Ureter (tissue), 1 donor: ENCODE measurements at regions not wholly inside any gene's neighbourhood (a gene's known extent, or its start where the extent isn't known, plus 50 kb on each side); places are given as distances from the start of the nearest gene placed in this dataset.
"Not testable (repeated sequence)": the region's sequence is repeated elsewhere in the genome, so short reads cannot be mapped to it uniquely, and the experiment has no call there.

Experiments used
- DNase-seq: peaks from one replicate; pipeline ENCODE4 v3.0.0-alpha.2; 2020; ENCODE audit warnings: low spot score
- donor health status: DM: yes; HTN: yes; CAD: no.

DNA sequence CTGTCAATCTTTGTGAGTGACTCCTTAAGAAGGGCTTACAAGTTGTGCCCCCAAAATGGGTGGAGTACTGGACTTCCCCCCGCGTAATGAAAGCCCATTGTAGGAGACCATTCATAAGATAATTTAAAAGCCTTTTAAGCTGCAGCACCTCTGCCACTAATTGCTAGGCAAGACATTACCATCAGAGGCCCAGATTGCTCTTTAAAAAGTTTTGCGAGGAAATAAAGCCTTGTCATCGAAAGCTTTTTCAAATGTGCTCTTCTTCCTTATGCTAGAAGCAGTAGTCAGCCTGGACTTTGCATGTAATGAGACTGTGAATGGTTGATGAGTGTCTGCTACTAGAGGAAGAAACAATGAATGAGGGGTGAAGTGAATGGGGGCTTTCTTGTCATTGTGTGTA, 345.3 kb upstream of the CDH2 start:
- DNase-seq, result no peak

DNA sequence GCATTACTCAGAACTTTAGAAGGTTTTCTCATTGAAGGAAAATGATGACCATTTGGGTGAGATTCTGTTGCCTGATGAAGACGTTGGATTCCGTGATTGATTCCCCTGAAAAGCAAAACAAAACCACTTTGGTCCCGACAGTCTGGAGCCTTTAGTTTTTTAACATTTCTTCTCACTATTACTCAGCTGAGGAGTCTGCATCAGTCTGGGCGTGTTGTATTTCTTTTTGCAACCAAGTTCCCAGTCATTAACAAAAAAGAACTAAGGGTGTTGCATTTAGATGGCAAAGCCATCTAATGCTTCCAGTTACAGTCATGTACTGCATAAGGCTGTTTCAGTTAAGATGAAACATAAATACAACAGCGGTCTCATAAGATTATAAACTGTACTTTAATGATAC, 343.1 kb upstream of the CDH2 start:
- DNase-seq, result no peak

DNA sequence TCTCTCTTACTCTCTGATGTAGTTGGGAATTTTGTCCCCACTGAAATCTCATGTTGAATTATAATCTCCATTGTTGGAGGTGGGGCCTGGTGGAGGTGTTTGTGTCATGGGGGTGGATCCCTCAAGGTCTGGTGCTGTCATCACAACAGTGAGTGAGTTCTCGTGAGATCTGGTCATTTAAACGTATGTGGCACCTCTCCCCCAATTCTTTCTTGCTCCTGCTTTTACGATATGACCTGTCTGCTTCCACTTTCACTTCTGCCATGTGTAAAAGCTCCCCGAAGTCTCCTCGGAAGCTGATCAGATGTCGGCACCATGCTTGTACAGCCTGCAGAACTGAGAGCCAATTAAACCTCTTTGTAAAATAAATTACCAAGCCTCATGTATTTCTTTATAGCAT, 337.8 kb upstream of the CDH2 start:
- DNase-seq, result no peak

DNA sequence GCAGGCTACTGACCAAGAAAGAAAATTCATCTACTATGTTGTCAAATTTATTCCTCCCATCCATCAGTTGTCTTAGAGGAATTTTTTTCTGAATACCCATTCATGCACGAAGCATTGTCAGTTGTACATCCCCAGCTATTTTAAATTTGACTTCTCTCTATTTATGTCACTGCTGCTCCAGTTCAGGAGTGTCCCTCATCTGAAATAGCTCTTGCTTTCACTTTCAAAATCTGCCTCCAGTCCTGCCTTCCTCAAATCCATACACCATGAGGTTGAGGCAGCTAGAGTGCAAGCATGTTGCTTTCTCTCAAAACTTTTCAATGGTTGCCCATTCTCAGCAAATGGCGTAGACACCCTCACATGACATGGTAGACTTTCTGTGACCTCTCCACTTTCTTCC, 335.4 kb upstream of the CDH2 start:
- no peak for DNase-seq

DNA sequence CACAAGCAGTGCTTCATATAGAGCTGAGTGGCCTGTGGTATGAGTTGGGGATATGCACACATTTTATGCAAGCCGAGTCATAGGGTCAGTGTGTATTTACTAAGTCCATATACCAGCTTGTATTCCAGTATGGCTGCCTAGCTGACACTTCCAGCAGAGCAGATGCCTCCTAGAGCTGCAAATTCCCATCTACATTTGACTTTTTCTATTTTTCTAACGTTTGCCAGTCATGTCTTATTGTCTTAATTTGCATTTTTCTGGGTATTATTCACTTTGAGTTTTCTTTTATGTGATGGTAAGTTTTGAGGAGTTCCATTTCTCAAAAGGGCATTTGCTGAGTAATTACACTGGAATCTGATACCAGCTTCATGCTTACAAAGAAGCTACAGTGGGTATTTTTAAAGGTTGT, 334.5 kb upstream of the CDH2 start:
- no peak for DNase-seq

DNA sequence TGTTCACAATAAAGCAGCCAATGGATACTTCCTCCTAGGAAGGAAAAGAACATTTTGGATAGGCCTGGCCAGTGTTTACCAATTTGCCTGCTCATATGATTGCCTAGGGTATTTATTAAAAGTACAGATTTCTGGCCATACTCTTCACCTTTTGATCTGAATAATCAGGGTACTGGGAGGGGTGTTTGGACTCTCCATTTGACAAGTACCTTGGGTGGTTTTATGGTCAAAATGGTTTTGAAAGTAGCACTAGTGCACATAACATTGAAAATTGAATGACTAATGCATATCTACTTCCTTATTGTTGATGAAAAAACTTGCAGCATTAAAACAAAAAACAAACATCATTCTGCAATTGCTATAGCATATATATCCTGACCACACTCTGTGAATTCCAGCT, 333.3 kb upstream of the CDH2 start:
- no peak for DNase-seq

DNA sequence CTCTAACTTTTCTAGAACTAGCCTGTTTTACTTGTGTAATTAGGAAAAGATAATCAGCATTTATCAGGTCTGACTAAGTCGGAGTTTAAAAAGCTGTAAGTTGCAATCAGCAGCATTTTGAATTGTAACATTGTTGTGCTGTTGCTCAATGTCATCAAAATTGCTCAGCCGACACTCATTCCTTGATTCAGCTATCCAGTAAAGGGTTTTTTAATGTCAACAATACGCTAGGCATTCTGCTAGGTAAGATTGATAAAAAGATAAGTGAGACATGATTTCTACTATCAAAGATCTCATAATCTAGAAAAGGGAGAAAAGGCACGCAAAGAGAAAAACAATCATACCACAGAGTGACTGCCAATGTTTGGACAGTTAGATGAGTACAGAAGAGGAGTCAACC, 327.1 kb upstream of the CDH2 start:
- no peak for DNase-seq

DNA sequence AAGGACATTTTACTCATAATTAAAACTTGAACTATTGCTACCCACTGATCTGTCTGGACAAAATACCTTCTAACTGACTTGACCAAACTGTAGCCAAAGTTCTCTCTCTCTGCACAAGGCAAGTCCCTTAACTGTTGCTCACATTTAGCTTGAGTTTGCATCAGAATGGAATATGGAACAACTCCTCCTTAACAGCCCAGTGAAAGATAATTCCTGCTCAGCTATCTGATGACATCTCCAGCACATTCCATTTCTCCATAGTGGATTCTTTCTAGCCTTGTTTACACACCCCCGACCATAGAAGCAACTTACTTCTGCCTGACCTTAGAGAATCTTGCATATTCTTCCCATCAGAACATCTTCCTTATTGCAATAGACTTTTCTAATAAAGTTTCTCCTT, 317.2 kb upstream of the CDH2 start:
- no peak for DNase-seq

DNA sequence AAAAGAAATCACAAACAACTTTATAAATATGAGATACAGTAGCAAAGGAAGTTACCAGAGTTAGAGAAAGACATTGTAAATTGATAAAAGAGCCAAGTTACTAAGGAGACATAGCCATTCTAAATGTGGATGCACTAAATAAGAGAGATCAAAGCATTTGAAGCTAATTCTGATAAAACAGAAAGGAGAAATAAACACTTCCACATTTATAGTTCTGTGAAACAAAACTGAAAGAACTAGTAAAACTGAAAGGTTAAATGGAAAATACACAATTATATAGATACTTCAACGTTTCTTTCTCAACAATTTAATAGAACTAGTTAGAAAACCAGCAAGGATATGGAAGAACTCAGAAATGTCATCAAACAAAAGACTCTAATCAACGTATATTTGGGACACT, 309.0 kb upstream of the CDH2 start:
- no peak for DNase-seq

DNA sequence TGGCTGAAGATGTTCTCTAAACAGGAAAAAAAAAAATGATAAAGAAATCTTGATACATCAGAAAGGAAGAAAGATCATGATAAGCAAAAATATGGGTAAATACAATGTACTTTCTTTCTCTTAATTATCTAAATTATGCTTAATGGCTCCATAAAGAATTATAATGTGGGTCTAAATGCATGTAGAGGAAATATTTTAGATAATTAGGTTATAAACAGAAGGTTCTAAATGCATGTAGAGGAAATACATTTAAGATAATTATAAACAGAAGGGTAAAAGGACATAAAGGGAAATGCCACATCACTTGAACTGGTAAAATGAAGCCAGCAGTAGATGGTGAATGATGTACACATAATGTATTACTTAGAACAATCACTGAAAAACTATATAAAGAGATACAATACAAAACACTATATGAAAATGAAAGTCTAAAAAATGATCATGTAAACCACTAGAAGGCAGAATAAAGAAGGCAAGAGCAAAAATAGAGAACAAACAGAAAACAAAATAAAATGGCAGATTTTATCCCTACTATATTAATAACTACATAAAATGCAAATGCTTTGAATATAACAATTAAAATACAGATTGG, 308.4 kb upstream of the CDH2 start:
- no peak for DNase-seq

DNA sequence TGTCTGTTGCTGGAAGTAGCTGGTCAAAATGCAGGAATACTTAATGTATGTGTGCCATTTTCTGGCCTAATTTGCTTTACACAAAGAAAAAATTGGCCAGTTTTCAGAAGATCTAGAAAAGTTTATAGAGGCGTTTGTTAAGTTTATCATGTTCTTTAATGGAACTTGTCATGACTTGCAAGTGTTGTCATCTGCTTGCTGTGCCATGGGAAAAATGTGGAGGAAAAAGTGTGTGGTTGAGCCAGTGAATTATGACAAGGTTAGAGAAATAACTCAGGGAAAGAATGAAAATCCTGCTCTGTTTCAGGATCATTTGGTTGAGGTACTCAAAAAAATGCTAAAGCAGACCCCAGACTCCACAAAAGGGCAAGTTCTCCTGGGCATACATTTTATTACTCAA, 301.6 kb upstream of the CDH2 start:
- DNase-seq, result no peak

DNA sequence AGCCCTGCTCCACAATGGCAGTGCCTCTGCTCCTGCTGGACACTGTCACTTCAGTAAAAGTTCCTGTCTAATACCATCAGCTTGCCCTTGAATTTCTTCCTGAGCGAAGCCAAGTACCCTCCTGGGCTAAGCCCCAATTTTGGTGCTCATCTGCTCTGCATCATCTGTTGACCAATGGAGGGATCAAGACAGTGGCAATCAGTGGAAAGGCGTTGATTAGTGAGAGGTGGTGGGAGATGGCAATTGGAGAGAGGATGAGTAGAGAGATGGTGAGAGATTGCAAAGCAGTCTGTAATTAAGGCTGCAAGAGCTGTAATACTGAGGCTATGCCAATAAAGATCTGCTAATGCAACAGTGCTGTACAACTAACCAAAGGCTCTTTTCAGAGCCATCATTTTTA, 299.4 kb upstream of the CDH2 start:
- no peak for DNase-seq

DNA sequence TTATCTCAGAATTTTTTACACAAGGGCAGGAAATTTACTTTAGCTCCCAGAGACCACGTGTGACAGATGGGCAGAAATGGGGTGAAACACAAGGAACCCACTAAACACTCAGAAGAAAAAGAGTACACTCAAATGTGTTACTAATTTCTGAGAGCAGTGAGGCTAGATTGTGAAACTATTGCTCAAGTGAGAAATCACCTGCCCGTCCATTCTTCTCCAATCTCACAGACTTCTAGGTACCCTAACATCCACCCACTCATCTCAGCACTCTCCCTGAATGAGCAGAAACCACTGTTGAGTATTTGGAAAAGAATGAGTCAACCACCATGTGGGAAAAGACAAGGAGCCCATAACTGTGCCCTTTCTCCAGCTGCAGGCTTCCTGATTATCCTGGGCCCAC, 293.0 kb upstream of the CDH2 start:
- DNase-seq, result no peak

DNA sequence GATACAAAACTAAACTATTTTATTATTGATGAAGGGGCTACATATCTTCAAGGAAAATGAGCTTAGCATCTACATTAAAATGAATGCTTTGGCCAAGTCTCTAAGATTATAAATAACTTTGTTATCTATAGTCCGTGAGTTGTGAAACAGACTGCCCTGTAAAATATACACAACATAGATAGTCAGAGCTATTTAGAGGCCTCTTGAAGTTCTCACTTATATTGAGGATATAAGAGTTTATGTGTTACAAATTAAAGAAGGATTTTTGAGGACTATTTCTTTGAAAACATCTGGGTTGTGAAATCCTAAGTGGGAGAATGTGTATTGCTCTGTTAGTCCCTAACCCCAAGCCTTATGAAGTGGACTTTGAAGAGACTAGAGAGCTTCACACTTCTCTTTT, 292.0 kb upstream of the CDH2 start:
- no peak for DNase-seq

DNA sequence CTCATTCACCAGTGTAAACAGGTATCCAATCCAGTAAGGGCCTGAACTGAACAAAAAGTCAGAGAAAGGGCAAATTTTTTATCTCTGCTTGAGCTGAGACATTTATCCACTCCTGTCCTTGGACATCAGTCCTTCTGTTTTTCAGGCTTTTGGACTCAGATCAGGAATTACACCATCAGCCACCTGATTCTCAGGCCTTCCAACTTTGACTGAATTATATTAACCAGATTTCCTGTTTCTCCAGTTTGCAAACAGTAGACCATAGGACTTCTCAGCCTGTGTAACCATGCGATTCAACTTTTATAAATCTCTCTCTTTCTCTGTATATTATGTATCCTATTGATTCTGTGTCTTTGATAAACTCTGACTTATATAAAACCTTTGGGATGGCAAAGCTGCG, 289.3 kb upstream of the CDH2 start:
- no peak for DNase-seq

DNA sequence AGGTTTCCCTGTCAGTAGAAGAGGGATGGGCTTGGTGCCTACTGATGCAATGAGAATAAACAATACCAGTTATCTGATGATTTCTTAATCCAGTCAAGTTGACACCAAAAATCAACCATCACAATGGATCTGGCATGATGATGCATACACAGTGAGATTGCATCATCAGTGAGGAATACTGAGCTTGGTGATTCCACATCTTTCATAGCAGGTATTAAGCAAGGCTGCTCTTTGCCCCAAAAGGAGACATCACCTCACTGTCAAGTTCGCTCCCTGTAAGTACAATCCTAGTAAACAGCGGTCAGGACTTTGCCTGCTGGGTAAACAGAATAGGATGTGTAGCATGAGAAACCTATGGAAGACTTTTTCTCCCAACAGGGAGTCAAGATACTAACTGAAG, 282.7 kb upstream of the CDH2 start:
- DNase-seq, result no peak

DNA sequence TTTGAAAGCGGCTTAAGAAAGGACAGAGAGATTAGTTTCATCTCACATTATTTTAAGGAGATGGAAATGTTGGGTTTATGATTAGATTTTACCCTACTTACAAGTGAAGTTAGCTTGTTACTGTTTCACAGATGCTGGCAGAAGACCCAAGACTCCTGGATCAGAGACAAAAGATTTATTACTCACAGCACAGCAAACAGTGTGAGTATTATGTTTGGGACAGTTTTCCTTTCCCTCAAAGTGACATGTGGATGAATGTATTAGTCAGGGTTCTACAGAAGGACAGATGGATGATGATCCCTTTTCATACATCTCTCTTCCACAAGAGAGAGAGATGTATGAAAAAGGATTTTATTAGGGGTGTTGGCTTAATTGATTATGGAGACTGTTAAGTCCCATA, 281.8 kb upstream of the CDH2 start:
- DNase-seq, result no peak

DNA sequence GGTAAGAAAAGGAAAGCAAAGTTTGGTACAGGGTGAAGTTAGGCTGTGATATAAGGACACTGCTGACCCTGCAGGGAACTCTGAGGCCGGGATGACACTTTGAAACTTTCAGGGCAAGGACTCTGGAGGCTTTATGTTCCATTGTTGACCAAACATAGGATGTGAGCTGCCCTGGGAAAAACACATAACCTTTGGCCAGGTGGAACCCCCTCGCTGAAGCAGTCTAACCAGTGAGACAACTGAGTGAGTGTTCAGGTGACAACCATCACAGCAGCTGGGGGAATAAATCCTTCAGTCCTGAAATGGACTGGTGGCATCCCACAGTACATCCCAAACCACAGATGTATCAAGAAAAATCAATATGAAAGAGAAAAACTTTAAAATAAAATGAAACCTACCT, 280.9 kb upstream of the CDH2 start:
- no peak for DNase-seq

DNA sequence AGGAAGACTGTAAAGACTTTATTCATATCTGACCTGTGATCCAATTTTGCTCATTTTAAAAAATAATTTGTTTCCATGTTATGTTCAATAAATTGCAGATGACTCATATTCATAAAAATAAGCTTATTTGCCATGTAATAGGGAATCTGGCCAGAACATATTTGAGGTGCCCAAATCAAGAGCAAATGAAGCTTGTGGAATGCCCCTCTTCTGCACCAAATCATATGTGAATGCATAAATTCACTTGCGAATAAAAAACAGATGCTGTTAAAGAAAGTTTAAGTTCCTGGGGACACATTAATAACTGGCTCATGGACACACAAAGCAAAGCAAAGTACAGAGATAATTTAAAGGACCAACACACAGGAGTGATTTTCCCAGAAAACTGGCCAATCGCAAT, 279.0 kb upstream of the CDH2 start:
- no peak for DNase-seq

DNA sequence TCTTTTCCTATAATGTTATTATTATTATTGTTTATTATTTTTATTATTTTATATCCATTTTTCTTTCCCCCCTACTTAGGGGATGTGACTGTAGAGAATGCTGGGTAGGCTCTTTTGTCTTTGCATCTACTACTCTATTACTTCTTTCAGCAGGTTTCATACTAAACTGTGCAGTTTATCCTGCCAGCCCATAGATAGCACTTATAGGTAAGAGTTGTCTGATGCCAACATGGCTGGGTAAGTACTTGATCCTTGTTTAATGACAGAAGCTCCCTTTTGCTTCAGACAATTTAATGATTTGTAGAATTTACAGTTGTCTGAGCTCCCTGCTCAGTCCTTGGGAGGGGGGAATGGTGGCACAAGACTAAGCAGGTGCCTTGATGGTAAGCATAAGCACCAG, 262.9 kb upstream of the CDH2 start:
- no peak for DNase-seq

DNA sequence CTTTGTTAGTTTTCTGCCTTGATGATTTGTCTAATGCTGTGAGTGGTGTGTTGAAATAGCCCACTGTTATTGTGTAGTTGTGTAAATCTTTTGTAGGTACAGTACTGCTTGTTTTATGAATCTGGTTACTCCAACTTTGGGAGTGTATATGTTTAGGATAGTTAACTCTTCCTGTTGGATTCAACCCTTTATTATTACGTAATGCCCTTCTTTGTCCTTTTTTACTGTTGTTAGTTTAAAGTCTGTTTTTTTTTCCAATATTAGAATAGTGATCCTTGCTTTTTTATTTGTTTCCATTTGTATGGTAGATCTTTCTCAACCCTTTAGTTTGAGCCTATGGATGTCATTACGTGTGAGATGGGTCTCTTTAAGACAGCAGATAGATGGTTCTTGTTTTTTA, 261.5 kb upstream of the CDH2 start:
- DNase-seq, result no peak

DNA sequence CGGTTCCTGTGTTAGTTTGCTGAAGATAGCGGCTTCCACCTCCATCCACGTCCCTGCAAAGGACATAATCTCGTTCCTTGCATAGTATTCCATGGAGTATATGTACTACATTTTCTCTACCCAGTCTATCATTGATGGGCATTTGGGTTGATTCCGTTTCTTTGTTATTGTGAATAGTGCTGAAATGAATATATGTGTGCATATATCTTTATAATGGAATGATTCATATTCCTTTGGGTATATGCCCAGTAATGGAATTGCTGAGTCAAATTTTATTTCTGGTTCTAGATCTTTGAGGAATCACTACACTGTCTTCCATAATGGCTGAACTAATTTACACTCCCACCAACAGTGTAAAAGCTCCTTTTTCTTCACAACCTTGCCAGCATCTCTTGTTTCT, 255.4 kb upstream of the CDH2 start:
- DNase-seq, result no peak

DNA sequence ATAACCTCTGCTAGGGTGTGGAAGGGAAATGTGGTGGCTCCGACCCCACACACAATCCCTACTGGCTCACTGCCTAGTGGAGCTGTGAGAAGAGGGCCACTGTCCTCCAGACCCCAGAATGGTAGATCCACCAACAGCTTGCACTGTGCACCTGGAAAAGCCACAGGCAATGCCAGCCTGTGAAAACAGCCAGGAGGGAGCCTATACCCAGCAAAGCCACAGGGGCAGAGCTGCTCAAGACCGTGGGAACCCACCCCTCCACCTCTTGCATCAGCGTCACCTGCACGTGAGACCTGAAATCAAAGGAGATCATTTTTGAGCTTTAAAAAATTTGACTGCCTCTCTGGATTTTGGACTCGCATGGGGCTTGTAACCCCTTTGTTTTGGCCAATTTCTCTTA, 249.0 kb upstream of the CDH2 start:
- no peak for DNase-seq

DNA sequence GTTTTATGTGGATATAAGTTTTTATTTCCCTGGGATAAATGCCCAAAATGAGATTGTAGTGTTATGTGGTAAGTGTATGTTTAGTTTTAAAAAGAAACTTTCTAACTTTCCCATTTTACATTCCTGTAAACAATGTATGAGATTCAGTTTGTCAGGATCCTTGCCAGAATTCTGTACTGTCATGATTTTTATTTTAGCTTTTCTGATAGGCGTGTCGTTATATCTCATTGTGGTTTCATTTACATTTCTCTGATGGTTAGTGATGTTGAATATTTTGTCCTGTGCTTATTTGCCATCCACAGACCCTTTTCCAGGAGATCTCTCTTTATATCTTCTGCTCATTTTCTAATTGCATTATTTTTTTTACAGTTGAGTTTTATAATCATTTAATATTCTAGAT, 245.6 kb upstream of the CDH2 start:
- DNase-seq, result no peak

DNA sequence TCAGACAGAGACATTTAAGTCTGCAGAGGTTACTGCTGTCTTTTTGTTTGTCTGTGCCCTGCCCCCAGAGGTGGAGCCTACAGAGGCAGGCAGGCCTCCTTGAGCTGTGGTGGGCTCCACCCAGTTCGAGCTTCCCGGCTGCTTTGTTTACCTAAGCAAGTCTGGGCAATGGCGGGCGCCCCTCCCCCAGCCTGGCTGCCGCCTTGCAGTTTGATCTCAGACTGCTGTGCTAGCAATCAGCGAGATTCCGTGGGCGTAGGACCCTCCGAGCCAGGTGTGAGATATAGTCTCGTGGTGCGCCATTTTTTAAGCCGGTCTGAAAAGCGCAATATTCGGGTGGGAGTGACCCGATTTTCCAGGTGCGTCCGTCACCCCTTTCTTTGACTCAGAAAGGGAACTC, 245.0 kb upstream of the CDH2 start:
- DNase-seq, result not testable (repeated sequence)
